Gastrocnemius medialis (tissue), 4 donors: ENCODE measurements at regions not wholly inside any gene's neighbourhood (a gene's known extent, or its start where the extent isn't known, plus 50 kb on each side); places are given as distances from the start of the nearest gene placed in this dataset.

Experiments
- CTCF ChIP-seq, 5 experiments: fragments of 450-650 bp in 3 of 5; fragments of 200-600 bp in 2 of 5; sonication (generic) in 2 of 5; IDR thresholded peaks in 4 of 5; conservative IDR thresholded peaks in 1 of 5; 1 replicate in 4 of 5; 2 replicates in 1 of 5; pipeline ENCODE4 v1.5.1; 2016 to 2019; ENCODE audit warnings: antibody characterized with exemption in 5 of 5, mild to moderate bottlenecking in 3 of 5, moderate library complexity in 3 of 5
- POLR2A ChIP-seq, 2 donors: fragments of 450-650 bp; IDR thresholded peaks; one replicate each; pipeline ENCODE4 v1.6.1; 2017; ENCODE audit warnings: antibody characterized with exemption in 2 of 2, mild to moderate bottlenecking in 2 of 2, moderate library complexity in 2 of 2

GRCh38 chr2:217047631-217048030, 187.8 kb upstream of the TNP1 start:
- TF ChIP-seq CTCF (IDR thresholded peaks at IDR 0.05 in 4 of 5, conservative IDR thresholded peaks at IDR 0.05 in 1 of 5) (no peak), POLR2A (IDR thresholded peaks at IDR 0.05) (no peak)
